Hepatocyte (in vitro differentiated cells): ENCODE measurements at regions not wholly inside any gene's neighbourhood (a gene's known extent, or its start where the extent isn't known, plus 50 kb on each side); places are given as distances from the start of the nearest gene placed in this dataset.

Experiments used
- EZH2 ChIP-seq: fragments of 200-600 bp; sonication (generic); IDR thresholded peaks from 2 replicates; pipeline ENCODE4 v1.6.1; 2016; ENCODE audit warnings: antibody characterized with exemption, mild to moderate bottlenecking, borderline replicate concordance
- EZH2phosphoT487 ChIP-seq: fragments of 200-600 bp; sonication (generic); IDR thresholded peaks from one replicate; pipeline ENCODE4 v1.6.1; 2018; ENCODE audit warnings: antibody characterized with exemption, mild to moderate bottlenecking, low read depth, moderate library complexity; ENCODE audit not compliant: unreplicated experiment, severe bottlenecking
- TF ChIP-seq, protein P1 (sequence below): fragments of 200-600 bp; sonication (generic); IDR thresholded peaks from 2 replicates; pipeline ENCODE4 v1.5.1; 2016; ENCODE audit warnings: antibody characterized with exemption, mild to moderate bottlenecking; ENCODE audit not compliant: poor library complexity

DNA sequence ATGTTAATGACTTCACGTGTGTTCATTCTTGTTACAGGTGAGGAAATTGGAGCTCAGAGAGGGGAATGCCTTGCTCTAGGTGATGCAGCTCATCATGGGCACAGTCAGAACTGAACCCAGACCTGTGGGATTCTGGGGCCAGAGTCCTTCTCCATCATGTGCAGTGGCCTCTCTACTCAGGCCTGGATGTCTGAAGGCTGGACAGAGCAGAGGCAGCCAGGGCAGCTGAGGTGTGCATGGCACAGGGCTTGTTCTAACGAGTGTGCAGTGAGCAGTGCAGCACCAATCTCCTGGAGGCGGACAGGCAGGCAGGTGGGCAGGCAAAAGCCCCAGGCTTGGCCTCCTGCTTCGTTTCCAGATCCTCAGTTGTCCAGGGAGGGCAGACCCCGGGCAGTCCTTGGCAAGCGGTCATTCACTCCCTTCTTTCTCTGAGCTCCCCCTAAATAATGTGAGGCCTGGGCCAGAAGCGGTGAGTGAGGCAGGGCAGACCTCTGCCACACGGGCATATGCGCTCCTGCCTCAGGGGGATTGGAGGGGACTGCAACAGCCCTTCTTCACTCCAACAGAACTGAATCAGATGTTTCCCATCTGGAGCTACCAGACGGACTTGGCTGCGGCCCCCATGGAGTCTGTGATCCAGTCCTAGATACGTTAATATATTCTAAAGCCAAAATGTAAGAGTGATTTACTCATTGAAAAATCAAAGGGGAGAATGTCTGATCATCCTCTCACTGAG lies 68.7 kb upstream of the FSTL4 start:
- TF ChIP-seq, protein P1, sequence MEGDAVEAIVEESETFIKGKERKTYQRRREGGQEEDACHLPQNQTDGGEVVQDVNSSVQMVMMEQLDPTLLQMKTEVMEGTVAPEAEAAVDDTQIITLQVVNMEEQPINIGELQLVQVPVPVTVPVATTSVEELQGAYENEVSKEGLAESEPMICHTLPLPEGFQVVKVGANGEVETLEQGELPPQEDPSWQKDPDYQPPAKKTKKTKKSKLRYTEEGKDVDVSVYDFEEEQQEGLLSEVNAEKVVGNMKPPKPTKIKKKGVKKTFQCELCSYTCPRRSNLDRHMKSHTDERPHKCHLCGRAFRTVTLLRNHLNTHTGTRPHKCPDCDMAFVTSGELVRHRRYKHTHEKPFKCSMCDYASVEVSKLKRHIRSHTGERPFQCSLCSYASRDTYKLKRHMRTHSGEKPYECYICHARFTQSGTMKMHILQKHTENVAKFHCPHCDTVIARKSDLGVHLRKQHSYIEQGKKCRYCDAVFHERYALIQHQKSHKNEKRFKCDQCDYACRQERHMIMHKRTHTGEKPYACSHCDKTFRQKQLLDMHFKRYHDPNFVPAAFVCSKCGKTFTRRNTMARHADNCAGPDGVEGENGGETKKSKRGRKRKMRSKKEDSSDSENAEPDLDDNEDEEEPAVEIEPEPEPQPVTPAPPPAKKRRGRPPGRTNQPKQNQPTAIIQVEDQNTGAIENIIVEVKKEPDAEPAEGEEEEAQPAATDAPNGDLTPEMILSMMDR, result no peak
- TF ChIP-seq EZH2phosphoT487 (no peak), EZH2 (no peak)
